ENCODE measurements at regions not wholly inside any gene's neighbourhood (a gene's known extent, or its start where the extent isn't known, plus 50 kb on each side); places are given as distances from the start of the nearest gene placed in this dataset.

DNA sequence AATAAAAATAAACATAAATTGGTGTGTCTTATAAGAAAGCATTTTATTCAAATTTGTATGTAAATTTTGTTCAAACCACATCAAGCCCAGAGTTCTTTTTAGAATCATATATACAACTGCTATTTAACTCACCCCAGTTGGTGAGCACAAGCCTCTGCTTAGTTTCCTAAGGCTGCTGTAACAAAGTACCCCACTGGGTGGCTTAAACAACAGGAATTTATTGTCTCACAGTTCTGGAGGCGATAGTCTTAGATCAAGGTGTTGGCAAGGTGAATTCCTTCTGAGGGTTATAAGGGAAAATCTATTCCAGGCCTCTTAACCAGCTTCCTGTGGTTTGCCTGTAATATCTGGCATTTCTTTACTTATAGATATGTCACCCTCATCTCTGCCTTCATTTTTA, 1133.5 kb downstream of the OLFM4 start:
- DNase-seq (ENCODE audit: low spot score), result no peak
- FAIRE-seq, result no peak

DNA sequence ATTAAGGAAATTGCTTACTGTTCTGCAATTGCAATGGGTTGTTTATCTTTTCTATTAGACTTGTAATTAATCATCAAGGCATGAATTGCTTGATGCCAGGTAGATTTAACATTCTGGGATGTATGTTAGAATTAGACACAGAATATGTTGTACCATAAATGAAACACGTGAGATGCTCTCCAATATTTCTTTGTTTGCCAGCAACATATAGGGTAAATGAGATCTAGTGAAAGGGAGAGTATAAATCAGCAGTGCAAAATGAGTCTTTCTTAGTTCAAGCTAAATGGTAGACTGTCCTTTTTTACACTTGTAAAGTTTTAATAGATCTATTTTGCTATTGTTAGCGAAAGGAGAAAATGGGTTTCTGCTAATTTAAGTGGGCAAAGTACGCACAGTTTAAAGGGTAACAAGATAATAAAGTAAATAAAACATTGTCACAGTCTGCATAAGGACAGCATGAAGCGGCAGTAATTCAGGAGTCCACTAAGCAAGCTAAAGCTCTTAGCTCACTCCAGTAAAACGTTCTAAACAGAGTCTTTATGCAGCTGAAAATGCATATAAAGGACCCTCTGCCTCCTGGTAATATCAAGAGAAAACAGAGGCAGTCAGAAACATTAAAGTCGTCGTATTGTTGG, 1137.1 kb downstream of the OLFM4 start:
- no peak for FAIRE-seq
- DNase-seq (ENCODE audit: low spot score), result no peak

DNA sequence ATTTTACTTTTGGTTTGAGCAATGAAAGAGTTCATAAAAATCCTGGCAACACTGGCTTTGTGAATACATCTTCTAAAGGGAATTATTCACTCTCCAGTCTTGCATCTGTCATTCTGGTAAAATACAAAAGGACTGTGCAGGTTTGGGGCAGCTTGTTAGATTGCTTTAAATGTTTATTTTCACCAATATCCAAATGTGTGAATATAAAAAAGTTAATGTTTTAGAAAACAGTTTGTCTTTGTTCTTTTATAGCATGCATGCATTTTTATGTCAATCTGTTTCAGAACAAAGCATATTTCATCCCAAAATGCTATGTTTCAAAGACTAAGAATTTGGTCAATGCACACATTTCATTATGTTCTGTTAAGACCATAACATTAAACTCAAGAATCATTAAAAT, 1145.4 kb downstream of the OLFM4 start:
- DNase-seq (ENCODE audit: low spot score) (no peak), FAIRE-seq (no peak)

DNA sequence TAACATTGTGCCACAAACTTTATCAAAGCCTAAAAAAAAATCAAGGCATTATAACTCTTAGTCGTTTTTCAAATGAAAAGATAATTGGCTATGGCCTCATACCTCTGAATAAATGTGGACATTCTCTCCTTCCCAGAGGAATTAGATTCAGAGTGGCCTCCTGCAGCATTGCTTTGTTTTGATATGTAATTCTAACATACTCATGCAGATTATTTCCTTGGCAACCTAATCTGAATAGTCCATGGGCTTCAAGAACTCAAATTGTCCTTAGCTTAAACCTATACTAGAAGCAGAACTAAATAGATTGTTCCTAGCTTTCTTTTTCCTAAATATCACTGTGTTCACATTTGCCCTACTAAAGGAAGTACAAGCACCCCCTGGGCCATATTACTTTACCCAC, 1146.9 kb downstream of the OLFM4 start:
- no peak for DNase-seq (ENCODE audit: low spot score)

DNA sequence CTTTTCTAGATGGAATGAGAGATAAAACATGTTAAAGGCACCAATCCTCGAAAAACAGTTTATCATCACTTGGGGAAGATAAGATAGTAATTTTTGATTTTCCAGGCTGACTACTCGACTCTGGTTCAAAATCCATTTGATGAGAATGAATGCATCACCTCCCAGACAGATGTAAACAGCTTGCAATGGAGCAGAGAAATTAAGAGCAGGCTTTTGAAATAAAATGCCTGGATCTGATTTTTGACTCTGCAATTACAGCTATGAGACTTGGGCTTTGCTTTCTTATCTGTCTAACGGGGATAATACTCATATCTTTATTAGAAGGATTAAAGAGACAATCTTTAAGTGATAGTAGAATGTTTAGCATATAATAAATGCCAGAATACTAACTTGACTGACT, 1148.9 kb downstream of the OLFM4 start:
- no peak for FAIRE-seq
- no peak for DNase-seq (ENCODE audit: low spot score)

More for the DNA sequence above, 1146.9 kb downstream of the OLFM4 start:
- no peak for FAIRE-seq

DNA sequence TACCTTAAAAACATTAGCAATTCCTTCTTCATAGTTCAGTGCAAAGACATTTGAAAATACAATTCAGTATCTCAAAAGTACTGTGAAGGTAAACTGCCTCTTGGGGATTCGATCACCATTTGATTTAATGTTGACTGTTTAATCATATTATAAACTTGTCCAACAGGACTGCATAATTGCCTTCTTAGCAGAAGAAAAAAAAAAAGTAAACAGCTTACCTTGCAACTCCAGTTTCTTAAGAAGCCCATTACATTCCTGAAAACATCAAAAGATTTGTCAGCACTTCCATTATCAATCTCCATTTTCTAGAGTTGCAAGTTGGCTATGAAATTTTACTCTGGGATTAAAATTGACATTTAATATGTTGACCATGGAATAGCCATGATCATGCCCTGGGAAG, 1154.6 kb downstream of the OLFM4 start:
- FAIRE-seq, result no peak

DNA sequence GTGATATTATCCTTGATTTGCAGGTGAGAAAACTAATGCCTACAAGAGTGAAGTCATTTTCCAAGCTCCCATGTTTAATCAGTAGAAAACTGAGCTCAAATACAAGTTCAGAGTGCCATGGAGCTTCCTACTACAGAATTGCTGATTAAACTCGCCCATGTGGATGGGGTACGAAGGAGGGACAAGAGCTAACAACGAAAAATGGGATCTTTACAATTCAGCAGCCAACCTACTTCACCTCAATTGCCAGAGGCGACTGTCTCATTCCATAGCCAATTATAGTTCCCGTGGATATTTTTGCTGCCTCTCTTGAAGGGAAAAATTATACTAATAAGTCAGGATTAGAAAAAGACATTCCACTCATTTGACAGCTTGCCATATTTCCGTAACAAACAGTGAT, 1155.1 kb downstream of the OLFM4 start:
- DNase-seq (ENCODE audit: low spot score) (no peak), FAIRE-seq (no peak)

More for the DNA sequence above, 1154.6 kb downstream of the OLFM4 start:
- no peak for DNase-seq (ENCODE audit: low spot score)

DNA sequence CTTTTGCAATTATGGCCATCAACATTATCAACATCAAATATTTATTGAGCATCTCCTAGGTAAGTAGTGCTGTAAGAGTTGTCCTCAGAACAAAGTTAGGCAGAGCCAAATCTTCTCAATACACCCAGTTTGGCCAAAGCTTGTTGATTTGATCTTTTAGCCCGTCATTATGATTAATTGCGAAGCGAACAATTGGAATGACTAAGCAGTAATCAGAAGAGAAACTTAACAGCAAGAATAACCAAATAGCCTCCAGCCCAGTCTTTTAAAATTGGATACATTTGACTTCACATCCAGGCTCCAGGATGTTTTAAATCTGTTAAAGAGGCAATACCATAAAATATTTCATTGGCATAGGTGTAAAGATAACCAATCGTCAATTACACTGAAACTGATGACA, 1156.0 kb downstream of the OLFM4 start:
- DNase-seq (ENCODE audit: low spot score), result no peak
- FAIRE-seq, result no peak

DNA sequence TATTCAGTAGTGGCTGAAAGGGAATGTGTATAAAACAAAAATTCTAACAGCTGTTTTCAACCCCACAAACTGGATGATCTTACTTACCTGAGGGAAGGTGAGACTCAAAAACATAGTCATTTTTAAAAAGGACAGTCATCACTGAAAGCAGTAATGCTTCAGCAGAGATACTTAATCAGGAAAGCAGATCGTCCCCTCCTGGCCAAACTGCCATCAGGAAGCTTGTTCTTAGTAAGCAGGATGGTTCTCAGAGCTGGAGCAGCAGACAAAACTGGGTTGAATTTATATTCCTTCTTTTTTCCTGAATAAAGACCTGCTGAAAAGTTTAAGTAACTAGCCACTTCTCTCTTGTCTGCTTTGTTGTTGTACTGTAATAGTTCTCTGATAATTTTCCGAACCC, 1156.5 kb downstream of the OLFM4 start:
- DNase-seq (ENCODE audit: low spot score), result no peak
- no peak for FAIRE-seq

DNA sequence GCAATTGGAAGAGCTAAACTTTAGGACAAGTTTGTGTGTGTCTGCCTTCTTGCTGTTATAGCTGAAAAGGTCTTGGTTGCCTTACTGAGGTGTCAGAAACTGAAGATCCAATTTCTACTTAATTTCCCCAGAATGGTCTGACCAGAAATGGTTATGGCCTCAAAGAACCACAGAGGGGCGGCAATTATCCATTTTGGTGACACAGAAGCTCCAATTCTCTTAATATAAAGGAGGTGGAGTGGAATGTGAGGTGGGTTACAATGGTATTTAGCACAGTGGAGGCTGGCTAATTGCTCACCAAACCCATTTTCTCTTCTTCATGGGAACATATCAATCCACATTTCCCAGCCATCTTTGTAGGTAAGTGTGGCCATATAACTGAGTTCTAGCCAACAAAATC, 1157.2 kb downstream of the OLFM4 start:
- no peak for FAIRE-seq

DNA sequence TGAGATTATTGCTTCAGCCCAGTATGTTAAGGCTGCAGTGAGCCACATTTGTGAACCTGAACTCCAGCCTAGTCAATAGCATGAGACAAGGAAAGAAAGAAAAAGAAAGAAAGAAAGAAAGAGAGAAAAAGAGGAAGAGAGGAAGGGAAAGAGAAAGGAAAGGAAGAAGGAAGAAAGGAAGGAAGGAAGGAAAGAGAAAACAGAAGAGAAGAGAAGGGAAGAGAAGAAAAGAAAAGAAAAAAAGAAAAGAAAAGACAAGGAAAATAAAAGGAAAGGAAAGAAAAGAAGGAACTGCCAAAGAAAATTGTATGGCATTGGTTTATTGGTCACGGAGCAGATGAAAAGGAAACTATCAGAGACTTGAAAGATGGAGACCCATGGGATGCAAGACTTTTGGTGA, 1158.8 kb downstream of the OLFM4 start:
- FAIRE-seq, result no peak

More for the DNA sequence above, 1157.2 kb downstream of the OLFM4 start:
- DNase-seq (ENCODE audit: low spot score), result peak; percentile 6

DNA sequence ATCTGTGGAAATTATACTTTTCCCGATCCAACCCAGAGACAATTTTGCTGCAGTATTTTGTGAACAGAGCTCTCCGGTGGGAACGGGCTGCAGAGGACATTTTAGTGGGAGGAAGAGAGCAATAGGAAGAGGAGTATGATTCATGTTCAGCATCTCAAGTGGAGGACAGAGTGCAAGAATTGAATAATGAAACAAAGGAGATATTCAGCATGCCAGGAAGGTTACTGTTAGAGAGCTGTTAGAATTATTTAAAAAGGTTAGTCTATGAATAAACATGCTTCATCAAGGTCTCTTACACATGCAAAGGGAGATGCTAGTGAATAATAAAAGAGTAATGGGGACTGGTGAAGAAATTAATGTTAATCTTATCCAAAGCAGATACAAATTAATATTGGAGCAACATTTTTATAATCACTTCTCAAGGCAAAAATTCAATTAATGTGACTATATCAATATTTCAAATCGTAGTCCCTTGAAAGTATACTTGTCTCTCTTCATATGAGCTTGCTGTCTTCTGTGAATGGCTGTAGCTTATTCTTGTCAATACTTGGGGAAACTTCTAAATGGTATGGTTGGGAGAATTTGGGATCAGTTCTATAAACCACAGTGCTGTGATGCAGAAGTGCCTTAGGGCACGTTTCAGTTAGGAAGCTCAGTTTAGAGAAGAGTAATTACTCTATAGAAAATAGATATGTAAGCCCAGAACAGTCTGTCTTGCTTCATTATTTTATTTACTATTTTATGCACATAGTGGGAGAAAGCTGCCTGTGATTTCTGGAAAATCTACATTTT, 1165.8 kb downstream of the OLFM4 start:
- peak; percentile 3 for DNase-seq (ENCODE audit: low spot score)
- FAIRE-seq, result no peak

More for the DNA sequence above, 1158.8 kb downstream of the OLFM4 start:
- no peak for DNase-seq (ENCODE audit: low spot score)

DNA sequence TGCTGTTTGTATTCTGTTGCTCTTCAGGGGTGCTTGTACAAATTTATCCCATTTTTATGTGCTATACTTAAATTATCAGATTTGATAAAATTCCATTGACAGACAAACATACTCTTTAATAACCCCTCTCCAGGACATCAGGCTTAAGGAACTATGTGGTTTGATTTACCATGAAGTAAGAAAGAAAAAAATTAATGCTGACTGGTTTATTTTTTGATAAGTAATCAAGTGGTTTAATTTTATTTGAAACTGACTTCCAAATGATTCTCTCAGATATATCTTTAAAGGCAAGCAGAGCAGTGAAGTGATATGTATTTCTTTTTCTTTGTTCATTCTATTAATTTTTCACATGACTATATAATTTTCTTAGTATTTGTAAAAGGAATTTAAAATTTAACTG, 1168.1 kb downstream of the OLFM4 start:
- DNase-seq (ENCODE audit: low spot score), result no peak
- FAIRE-seq, result no peak

DNA sequence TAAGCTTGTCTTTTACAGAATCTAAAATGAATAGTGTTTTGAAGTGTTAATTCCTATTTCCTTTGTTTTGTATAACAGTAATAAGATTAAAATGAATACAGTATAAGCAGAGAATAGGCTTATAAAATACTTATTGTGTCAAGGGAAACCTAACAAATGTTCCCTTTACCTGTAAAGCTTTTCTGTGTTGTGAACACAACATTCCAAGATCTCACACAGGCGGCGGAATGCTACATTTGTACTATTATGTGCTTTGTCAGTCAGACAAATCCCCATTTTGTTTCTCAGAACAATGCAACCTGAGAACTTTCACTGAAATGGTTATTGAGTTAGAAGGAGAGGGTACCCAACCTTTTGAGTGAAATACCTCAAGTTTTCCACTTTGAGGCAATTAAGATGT, 1170.3 kb downstream of the OLFM4 start:
- DNase-seq (ENCODE audit: low spot score), result no peak
- no peak for FAIRE-seq

DNA sequence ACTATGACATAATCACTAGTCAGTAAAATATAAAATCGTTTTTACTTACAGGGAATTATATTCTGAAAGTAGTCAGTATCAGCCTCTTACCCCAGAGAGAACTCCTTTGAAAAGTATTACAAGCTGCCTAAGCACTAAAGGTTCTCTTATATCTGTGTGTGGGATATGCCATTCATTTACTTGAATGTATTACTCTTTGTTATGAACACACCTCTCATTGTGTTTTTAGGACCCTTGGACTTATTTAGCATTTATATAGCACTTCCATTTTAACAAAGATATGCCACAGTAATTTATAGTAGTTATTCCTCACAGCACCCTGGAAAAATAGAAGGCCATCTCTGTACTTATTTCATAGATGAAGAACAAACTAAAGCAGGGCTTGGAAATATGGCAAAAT, 1178.0 kb downstream of the OLFM4 start:
- FAIRE-seq (no peak), DNase-seq (ENCODE audit: low spot score) (no peak)

DNA sequence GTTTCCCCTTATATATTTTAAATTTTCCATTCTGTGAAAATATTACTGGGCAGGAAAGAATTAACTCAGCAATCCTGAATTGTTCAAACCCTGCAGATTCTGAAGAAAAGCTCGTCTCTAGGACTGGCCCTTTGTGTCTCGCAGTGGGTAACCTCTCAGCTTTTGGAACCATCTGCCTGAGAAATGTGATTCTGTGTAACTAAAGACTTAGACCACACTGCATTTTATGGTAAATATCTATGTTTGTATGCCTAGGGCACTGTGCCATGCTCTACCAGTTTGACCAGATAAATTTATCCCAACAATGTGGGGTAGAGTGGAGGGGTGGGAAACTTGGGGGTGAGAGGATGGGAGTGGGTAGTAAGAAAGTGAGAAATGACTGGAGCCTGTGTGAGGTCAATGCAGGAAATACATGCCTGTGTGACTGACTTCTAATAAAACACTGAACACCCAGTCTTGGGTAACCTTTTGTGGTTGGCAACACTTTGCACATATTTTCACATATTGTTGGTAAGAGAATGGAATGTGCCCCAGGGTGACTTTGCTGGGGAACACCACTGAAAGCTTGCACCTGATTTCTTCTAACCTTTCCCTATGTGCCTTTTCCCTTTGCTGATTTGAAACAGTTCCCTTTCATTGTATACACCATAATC, 1181.9 kb downstream of the OLFM4 start:
- FAIRE-seq, result no peak
- peak; percentile 27 for DNase-seq (ENCODE audit: low spot score)

DNA sequence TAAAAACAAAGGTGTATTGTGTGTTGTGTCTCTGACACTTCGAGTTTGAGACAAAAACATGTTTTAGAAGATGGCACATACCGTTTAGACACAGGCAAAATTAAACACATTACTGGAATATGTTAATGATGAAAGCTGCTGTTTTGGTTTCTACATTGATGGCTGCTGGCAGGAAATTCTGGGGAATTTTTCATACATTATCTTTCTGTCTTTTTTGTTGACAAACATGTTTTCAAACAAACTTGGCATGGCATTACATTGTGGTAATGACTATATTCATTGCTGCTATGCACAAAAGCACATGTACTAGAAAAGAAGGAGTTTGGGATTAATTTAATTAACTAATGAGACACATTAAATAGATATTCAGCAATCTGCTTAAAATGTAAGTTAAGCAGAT, 1187.6 kb downstream of the OLFM4 start:
- DNase-seq (ENCODE audit: low spot score) (no peak), FAIRE-seq (no peak)

DNA sequence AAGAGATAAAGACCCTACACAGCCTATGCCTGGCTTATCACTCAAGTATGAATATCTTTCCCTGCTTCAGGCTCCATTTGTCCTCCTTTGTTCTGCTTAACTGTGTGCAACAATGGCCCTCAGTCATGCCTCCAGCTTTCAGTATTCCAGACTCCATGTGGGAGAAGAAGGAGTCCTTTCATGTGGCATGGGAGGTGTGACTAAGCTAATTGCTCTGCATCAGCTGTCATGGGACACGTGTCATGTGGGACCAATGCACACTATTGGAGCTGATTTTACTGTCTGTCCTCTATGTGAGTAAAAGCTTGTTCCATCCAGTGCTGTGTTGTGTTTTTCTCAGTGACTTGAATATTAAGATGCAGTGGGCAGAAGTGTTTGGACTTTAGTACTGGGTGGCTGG, 1198.3 kb downstream of the OLFM4 start:
- DNase-seq (ENCODE audit: low spot score), result no peak
- FAIRE-seq, result no peak

DNA sequence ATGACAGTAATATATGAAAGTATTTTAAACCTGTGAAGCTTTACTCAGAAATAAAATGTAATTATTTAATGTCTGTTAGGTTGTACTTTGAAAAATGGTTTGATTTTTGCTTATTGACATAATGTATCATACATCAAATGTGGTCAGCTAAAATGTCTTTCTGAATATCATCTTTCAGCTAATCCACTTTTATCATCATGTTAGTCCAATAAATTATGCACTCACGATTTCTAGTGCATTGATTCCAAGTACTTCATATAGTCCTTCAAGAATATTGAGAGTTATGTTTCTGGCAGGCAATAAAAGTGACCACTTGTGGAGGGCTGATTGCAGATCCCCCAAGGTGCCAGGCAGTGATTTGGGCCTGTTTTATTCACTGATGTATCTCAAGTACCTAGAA, 1204.1 kb downstream of the OLFM4 start:
- no peak for FAIRE-seq
- DNase-seq (ENCODE audit: low spot score), result no peak

DNA sequence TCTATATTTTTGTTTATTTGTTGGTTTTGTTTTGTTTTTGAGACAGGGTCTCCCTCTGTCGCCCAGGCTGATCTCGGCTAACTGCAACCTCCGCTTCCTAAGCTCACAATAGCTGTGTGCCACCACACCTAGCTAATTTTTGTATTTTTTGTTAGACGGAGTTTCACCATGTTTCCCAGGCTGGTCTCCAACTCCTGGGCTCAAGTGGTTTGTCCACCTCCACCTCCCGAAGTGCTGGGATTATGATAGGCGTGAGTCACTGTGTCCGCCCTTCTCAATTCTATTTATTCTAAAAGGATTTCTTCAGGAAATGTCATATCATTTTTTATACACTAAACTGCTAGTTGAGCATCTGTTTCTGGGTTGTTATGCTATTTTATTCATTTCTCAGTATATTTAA, 1206.0 kb downstream of the OLFM4 start:
- no peak for DNase-seq (ENCODE audit: low spot score)
- no peak for FAIRE-seq

DNA sequence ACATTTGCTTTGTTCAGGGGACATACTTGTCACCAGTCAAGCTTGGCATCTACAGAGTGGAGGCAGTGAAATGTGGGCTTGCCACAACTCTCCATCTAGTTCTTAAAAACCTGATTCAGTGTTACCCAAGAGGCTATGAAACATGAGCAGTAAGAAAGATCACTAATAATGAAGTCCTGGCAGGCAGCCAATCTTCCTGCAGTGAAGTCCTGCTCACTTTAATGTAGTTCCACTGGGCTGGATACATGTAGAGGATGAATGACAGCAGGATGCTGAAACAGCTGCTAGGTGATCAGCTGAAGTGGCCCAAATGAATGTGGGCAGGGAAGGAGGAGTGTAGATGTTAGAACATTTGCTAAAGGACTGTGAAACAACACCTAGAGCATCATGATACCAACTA, 1213.1 kb downstream of the OLFM4 start:
- no peak for FAIRE-seq
- no peak for DNase-seq (ENCODE audit: low spot score)

DNA sequence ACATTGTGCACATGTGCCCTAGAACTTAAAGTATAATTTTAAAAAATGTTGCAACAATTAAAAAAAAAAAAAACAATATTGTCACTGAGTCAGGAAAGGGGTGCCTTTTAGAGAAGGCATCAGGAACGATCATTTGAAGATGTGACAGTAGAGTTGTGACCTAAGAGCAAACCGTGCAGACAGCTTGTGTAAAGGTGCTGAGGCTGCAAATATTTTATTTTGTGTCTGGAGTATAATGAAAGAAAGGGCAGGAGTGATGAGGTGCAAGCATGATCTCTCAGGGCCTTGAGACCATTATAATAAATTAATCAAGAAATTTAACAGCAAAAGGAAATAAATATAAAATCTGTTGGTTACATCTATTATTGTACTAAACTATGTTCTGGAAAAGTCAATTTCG, 1219.7 kb downstream of the OLFM4 start:
- FAIRE-seq (no peak), DNase-seq (ENCODE audit: low spot score) (no peak)

DNA sequence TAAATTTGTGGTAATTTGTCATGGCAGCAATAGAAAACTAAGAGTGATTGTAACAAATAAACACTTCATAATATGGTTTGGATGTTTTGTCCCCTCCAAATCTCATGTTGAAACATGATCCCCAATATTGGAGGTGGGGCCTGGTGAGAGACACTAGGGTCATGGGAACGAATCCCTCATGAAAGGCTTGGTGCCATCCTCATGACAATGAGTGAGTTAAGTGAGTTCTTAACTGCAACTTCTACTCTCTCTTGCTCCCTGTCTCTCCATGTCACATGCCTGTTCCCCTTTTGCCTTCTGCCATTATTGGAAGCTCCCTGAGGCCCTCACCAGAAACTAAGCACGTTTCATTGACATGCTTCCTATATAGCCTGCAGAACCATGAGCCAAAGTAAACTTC, 1233.2 kb downstream of the OLFM4 start:
- DNase-seq (ENCODE audit: low spot score), result no peak
- no peak for FAIRE-seq
